ENCODE measurements at regions not wholly inside any gene's neighbourhood (a gene's known extent, or its start where the extent isn't known, plus 50 kb on each side); places are given as distances from the start of the nearest gene placed in this dataset.

GRCh38 chr4:17094159-17094875 lies 195.9 kb upstream of the LDB2 start:
- Histone ChIP-seq H4K20me1 (ENCODE audit: insufficient read depth, low read length) (no peaks in the 10 kb centered on the region), H3K4me2 (replicated peaks; ENCODE audit: extremely low read depth, low read length, poor library complexity, severe bottlenecking) (no peak overlapping the region), H3K4me1 (ENCODE audit: control insufficient read depth in 1 of 2, insufficient read depth in 2 of 2, low read length in 2 of 2) (no peaks in the 10 kb centered on the region), H3K27ac (ENCODE audit: low read depth in 1 of 2, low read length in 2 of 2) (no peak overlapping the region), H3K9me3 (replicated peaks in 1 of 2; ENCODE audit: control insufficient read depth in 1 of 2, insufficient read depth in 1 of 2, low read length in 2 of 2) (no peaks in the 10 kb centered on the region), H3K4me3 (replicated peaks in 1 of 3; ENCODE audit: low read depth in 2 of 3, low read length in 3 of 3) (no peak overlapping the region), H3K79me2 (ENCODE audit: insufficient read depth, low read length) (no peaks in the 10 kb centered on the region), H3K27me3 (ENCODE audit: control insufficient read depth in 2 of 2, insufficient read depth in 2 of 2, low read length in 2 of 2) (no peaks in the 10 kb centered on the region), H3K9ac (ENCODE audit: insufficient read depth, low read length, poor library complexity, severe bottlenecking) (no peak overlapping the region), H2AFZ (ENCODE audit: insufficient read depth, low read depth, low read length, poor library complexity, severe bottlenecking) (no peak overlapping the region), H3K36me3 (replicated peaks in 1 of 2; ENCODE audit: control insufficient read depth in 1 of 2, insufficient read depth in 2 of 2, low read length in 2 of 2) (no peaks in the 10 kb centered on the region)
- no peaks in the 10 kb centered on the region for H3K4me1 Mint-ChIP-seq
- no peak for DNase-seq
- H3K9me3 Mint-ChIP-seq = peaks cover 0 to 9% (median 2%) of the 10 kb centered on the region in 7 donors
- H3K36me3 Mint-ChIP-seq = no peaks in the 10 kb centered on the region
- no CpG with 5 or more reads among the region's 4 CpGs for WGBS (ENCODE audit: insufficient coverage)
- no peak for TF ChIP-seq CTCF (IDR thresholded peaks at IDR 0.05)
- intact Hi-C loops (cut with micrococcal nuclease) = no loop called here
- H3K4me3 Mint-ChIP-seq = no peak overlapping the region
- peaks cover 0 to 6% (median 0%) of the 10 kb centered on the region in 3 donors for H3K27me3 Mint-ChIP-seq (ENCODE audit: low read depth in 3 of 3)
- no peak overlapping the region for H3K27ac Mint-ChIP-seq

- H3K9ac ChIP-seq (ENCODE audit: insufficient read depth, low read length, poor library complexity, severe bottlenecking) = no peak overlapping the region
- H2AFZ ChIP-seq (ENCODE audit: insufficient read depth, low read depth, low read length, poor library complexity, severe bottlenecking) = no peak overlapping the region
- H3K27me3 ChIP-seq (ENCODE audit: control insufficient read depth in 2 of 2, insufficient read depth in 2 of 2, low read length in 2 of 2) = no peaks in the 10 kb centered on the region
- H3K4me2 ChIP-seq (replicated peaks; ENCODE audit: extremely low read depth, low read length, poor library complexity, severe bottlenecking) = no peak overlapping the region
- no CpG with 5 or more reads among the region's 5 CpGs for WGBS (ENCODE audit: insufficient coverage)
- H3K9me3 ChIP-seq (replicated peaks in 1 of 2; ENCODE audit: control insufficient read depth in 1 of 2, insufficient read depth in 1 of 2, low read length in 2 of 2) = peaks cover 0 to 3% of the 10 kb centered on the region in 2 donors
- no peaks in the 10 kb centered on the region for H4K20me1 ChIP-seq (ENCODE audit: insufficient read depth, low read length)
- no peaks in the 10 kb centered on the region for H3K36me3 ChIP-seq (replicated peaks in 1 of 2; ENCODE audit: control insufficient read depth in 1 of 2, insufficient read depth in 2 of 2, low read length in 2 of 2)
- DNase-seq = no peak
- no peak overlapping the region for H3K27ac ChIP-seq (ENCODE audit: low read depth in 1 of 2, low read length in 2 of 2)
- no peaks in the 10 kb centered on the region for H3K79me2 ChIP-seq (ENCODE audit: insufficient read depth, low read length)
- H3K4me1 ChIP-seq (ENCODE audit: control insufficient read depth in 1 of 2, insufficient read depth in 2 of 2, low read length in 2 of 2) = no peaks in the 10 kb centered on the region
- peak overlapping the region in 1 of 7 donors; percentile 61 for H3K27ac Mint-ChIP-seq
- no peak overlapping the region for H3K4me3 ChIP-seq (replicated peaks in 1 of 3; ENCODE audit: low read depth in 2 of 3, low read length in 3 of 3)
- H3K36me3 Mint-ChIP-seq = no peaks in the 10 kb centered on the region
- no peak overlapping the region for H3K4me3 Mint-ChIP-seq
- H3K27me3 Mint-ChIP-seq (ENCODE audit: low read depth in 3 of 3) = peaks cover 0 to 6% (median 1%) of the 10 kb centered on the region in 3 donors
- intact Hi-C loops (cut with micrococcal nuclease) = no loop called here
- H3K4me1 Mint-ChIP-seq = no peaks in the 10 kb centered on the region
- TF ChIP-seq CTCF (IDR thresholded peaks at IDR 0.05) = no peak
- H3K9me3 Mint-ChIP-seq = peaks cover 0 to 12% (median 3%) of the 10 kb centered on the region in 7 donors
Observed at GRCh38 chr4:17093481-17093880, 195.0 kb upstream of the LDB2 start.
